KMS-11 (cell line): ENCODE measurements at regions not wholly inside any gene's neighbourhood (a gene's known extent, or its start where the extent isn't known, plus 50 kb on each side); places are given as distances from the start of the nearest gene placed in this dataset.

Experiments used
- H2AFZ ChIP-seq: fragments of 200-600 bp; sonication (generic); 2 replicates; pipeline ENCODE4 v1.6.1; 2016; ENCODE audit warnings: antibody characterized with exemption, mixed run types, low read depth
- H3K27ac ChIP-seq: fragments of 200-600 bp; sonication (generic); 2 replicates; pipeline ENCODE4 v1.6.1; 2016; ENCODE audit warnings: mild to moderate bottlenecking, mixed run types
- H3K27me3 ChIP-seq: fragments of 200-600 bp; sonication (generic); 2 replicates; pipeline ENCODE4 v1.6.1; 2017; ENCODE audit warnings: mild to moderate bottlenecking, low read depth, mixed run types, moderate library complexity; ENCODE audit not compliant: insufficient read depth
- H3K36me3 ChIP-seq: fragments of 200-600 bp; sonication (generic); 2 replicates; pipeline ENCODE4 v1.6.1; 2017; ENCODE audit warnings: mild to moderate bottlenecking, mixed run types; ENCODE audit not compliant: insufficient read depth
- H3K4me1 ChIP-seq: fragments of 200-600 bp; sonication (generic); 2 replicates; pipeline ENCODE4 v1.6.1; 2016; ENCODE audit warnings: mild to moderate bottlenecking, low read depth, mixed run types; ENCODE audit not compliant: poor library complexity, severe bottlenecking
- H3K4me2 ChIP-seq: fragments of 200-600 bp; sonication (generic); 2 replicates; pipeline ENCODE4 v1.7.0; 2016; ENCODE audit warnings: mild to moderate bottlenecking, mixed run types
- H3K4me3 ChIP-seq: fragments of 200-600 bp; sonication (generic); IDR thresholded peaks from 2 replicates; pipeline ENCODE4 v1.6.1; 2017; ENCODE audit warnings: low read depth, low read length, mixed read lengths; ENCODE audit not compliant: insufficient read depth
- H3K79me2 ChIP-seq: fragments of 200-600 bp; sonication (generic); 2 replicates; pipeline ENCODE4 v1.6.1; 2016; ENCODE audit warnings: low read depth, mixed run types; ENCODE audit not compliant: insufficient read depth
- H3K9ac ChIP-seq: fragments of 200-600 bp; sonication (generic); 2 replicates; pipeline ENCODE4 v1.6.1; 2016; ENCODE audit warnings: mild to moderate bottlenecking, mixed run types
- H4K20me1 ChIP-seq: fragments of 200-600 bp; sonication (generic); 2 replicates; pipeline ENCODE4 v1.6.1; 2016; ENCODE audit warnings: mild to moderate bottlenecking, mixed run types; ENCODE audit not compliant: insufficient read depth
- CTCF ChIP-seq: fragments of 200-600 bp; sonication (generic); conservative IDR thresholded peaks from 2 replicates; pipeline ENCODE4 v1.6.1; 2017; ENCODE audit warnings: low read depth, mild to moderate bottlenecking, antibody characterized with exemption, low read length, moderate library complexity, mixed read lengths

GRCh38 chr13:79098596-79098995 lies 307.5 kb downstream of the RBM26 start:
- no peak overlapping the region for H3K9ac ChIP-seq
- no peak overlapping the region for H3K4me2 ChIP-seq
- H3K27ac ChIP-seq, result no peak overlapping the region
- no peaks in the 10 kb centered on the region for H3K27me3 ChIP-seq
- H4K20me1 ChIP-seq, result no peaks in the 10 kb centered on the region
- no peaks in the 10 kb centered on the region for H3K79me2 ChIP-seq
- H3K36me3 ChIP-seq, result no peaks in the 10 kb centered on the region
- H3K4me1 ChIP-seq, result peaks cover 15% of the 10 kb centered on the region
- no peak overlapping the region for H3K4me3 ChIP-seq
- H2AFZ ChIP-seq, result no peak overlapping the region
- no peak for TF ChIP-seq CTCF

- H3K27ac ChIP-seq, result no peak overlapping the region
- no peak overlapping the region for H3K4me3 ChIP-seq
- H3K36me3 ChIP-seq, result no peaks in the 10 kb centered on the region
- no peaks in the 10 kb centered on the region for H3K27me3 ChIP-seq
- H3K4me1 ChIP-seq, result peaks cover 1% of the 10 kb centered on the region
- no peak overlapping the region for H3K4me2 ChIP-seq
- no peak overlapping the region for H2AFZ ChIP-seq
- H3K79me2 ChIP-seq, result no peaks in the 10 kb centered on the region
- no peak for TF ChIP-seq CTCF
- no peaks in the 10 kb centered on the region for H4K20me1 ChIP-seq
- H3K9ac ChIP-seq, result no peak overlapping the region
Observed at GRCh38 chr13:79097201-79097600, 308.9 kb downstream of the RBM26 start.

- Histone ChIP-seq H3K9ac (no peak overlapping the region), H3K79me2 (no peaks in the 10 kb centered on the region), H3K4me1 (no peaks in the 10 kb centered on the region), H4K20me1 (no peaks in the 10 kb centered on the region), H3K27me3 (no peaks in the 10 kb centered on the region), H3K4me3 (no peak overlapping the region), H3K4me2 (no peak overlapping the region), H3K27ac (no peak overlapping the region), H2AFZ (no peak overlapping the region), H3K36me3 (no peaks in the 10 kb centered on the region)
- TF ChIP-seq CTCF, result no peak
Observed at GRCh38 chr13:79096099-79096498, 310.0 kb downstream of the RBM26 start.

- H3K4me3 ChIP-seq, result no peak overlapping the region
- H2AFZ ChIP-seq, result no peak overlapping the region
- H3K27me3 ChIP-seq, result no peaks in the 10 kb centered on the region
- H4K20me1 ChIP-seq, result no peaks in the 10 kb centered on the region
- H3K9ac ChIP-seq, result no peak overlapping the region
- H3K27ac ChIP-seq, result no peak overlapping the region
- no peak overlapping the region for H3K4me2 ChIP-seq
- H3K36me3 ChIP-seq, result no peaks in the 10 kb centered on the region
- no peaks in the 10 kb centered on the region for H3K79me2 ChIP-seq
- no peak for TF ChIP-seq CTCF
- no peaks in the 10 kb centered on the region for H3K4me1 ChIP-seq
Observed at GRCh38 chr13:79090552-79091124, 315.4 kb downstream of the RBM26 start.
